NCI-H1930 (cell line): ENCODE measurements at regions not wholly inside any gene's neighbourhood (a gene's known extent, or its start where the extent isn't known, plus 50 kb on each side); places are given as distances from the start of the nearest gene placed in this dataset.
A peak's percentile ranks its signal among the peaks of the same experiment; 100 is the strongest.

Experiments
- DNase-seq, 2 experiments: peaks; one replicate each; lab custom pipeline; 2025; lab: John Stamatoyannopoulos, UW

GRCh38 chr12:87784350-87784749 is 244.9 kb downstream of the C12orf50 start:
- peak; percentile 36 to 59 for DNase-seq

DNA sequence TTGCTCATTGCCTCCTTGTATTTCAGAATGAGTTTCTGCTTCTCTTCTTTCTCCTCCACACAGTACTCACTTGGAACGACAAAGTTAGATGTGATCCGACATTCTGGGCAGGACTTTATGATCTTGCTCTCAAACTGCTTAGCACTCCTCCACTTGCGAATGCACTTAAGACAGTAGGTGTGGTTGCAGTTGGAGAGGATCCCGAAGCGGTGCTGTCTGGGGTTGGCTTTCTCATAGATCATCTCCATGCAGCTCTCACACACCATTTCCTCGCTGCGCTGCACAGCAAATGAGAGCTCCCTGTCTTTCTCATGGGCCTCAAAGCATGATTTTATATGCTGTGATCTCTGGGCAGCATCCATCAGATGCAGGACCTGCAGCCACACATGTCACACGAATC is 245.7 kb downstream of the C12orf50 start:
- DNase-seq: no peak

DNA sequence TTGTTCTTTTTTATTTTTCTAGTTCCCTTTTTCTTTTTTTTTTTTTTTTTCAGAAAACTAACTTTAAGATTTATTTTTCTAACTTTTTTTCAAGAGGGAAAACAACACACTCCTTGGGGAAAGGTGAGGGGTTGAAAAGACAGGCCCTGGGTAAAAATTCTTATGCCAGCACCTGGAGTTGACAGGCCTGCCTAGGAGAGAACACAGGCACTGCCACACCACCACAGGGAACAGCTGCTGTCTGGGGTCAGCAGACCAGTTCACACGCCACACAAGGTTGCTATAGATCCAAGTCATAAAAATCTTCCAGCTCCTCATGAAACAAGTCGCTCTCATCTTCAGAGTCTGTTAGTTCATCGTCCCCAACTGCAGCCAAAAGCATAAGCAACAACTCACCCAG is 246.4 kb downstream of the C12orf50 start:
- DNase-seq: no peak

- DNase-seq: no peak
Observed at GRCh38 chr12:87779858-87780498, 249.2 kb downstream of the C12orf50 start.

DNA sequence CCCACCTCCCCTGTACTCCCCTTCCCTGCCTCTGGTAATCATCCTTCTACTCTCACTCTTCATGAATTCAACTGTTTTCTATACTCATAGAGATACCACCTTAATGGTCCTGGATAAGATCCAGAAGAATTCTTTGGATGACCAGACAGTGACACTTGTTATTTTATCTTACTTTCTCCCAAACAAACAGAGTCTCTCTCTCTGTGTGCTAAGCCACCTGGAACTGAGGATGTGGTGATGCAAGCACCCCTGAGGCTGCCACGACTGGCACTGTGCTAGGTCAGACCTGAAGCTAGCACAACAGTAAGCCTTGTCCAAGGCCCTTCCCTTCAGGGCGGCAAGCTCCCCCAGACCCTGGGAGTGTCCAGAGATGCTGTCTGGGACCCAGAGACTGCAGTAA is 250.2 kb downstream of the C12orf50 start:
- no peak for DNase-seq

GRCh38 chr12:87778065-87778464 is 251.1 kb downstream of the C12orf50 start:
- no peak for DNase-seq

DNA sequence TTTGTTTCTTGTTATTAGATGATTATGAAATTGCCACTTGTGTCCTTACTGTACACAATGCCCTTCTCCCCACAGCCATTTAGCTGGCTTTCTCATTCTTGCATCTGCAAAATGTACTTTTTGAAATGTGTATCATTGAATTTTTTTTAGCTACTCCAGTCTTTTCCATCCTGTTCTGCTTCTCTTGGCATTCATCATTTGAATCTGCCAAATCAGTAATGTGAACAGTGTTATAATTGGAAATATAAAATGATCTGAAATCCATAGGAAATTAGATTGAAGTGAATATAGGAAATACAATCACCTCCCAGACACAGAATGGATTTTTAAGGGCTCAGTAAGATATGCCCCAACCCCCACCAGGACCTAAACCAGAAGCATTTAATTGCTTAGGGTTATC is 253.4 kb downstream of the C12orf50 start:
- DNase-seq: no peak

GRCh38 chr12:87775051-87775450 is 254.2 kb downstream of the C12orf50 start:
- DNase-seq: no peak

- DNase-seq: no peak
Observed at GRCh38 chr12:87772401-87772800, 256.8 kb downstream of the C12orf50 start.

DNA sequence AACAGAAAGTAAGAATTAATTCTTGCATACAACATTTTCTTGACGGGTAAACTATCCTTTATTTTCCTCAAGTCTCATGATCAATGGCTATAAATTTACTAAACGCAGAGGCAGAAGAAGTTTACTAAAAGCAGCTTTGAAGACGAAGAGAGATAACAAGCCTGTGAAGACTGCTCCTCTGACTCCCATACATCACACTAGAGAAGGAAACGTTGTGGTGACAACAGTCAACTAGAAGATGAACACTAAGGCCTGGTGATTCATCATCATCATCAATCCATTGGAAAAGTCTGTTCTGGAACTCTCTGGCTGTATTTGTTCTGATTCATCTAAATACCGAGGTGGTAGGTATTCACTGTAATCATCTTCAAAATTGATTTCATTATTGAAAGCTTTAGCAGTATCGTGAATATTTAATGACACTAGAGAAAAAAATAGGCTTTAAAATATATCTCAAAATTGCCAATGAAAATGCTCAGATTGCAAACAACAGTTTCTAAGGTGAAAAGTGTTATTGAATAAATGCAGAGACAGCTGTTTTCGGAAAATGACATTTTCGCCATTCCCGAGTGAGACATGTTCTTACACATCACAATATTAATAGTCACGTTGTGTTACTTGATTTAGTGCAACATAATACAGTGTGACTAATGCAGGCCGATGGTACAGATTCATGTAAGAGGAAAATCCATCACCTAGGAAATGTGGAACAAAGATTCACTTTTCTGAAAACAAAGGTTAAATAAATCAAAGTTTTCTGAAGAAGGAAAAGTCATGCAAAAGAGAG is 260.5 kb downstream of the C12orf50 start:
- no peak for DNase-seq

DNA sequence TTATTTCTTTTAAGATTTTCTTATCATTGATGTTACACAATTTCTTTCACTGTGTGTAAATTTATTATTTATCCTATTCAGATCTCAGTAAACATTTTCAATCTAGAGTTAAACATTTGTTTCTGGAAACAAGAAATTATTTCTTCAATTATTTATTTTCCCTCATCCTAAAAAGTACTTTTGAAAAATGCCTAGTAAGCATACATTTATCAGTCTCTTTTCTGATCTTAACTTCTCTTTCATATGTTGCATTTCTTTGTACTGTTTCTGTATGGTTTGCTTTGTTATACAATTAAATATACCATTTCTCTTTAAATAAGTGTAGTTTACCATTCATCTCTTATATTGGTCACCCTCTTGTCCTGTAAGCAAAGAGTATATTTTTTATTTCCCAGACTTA is 263.2 kb downstream of the C12orf50 start:
- no peak for DNase-seq

DNA sequence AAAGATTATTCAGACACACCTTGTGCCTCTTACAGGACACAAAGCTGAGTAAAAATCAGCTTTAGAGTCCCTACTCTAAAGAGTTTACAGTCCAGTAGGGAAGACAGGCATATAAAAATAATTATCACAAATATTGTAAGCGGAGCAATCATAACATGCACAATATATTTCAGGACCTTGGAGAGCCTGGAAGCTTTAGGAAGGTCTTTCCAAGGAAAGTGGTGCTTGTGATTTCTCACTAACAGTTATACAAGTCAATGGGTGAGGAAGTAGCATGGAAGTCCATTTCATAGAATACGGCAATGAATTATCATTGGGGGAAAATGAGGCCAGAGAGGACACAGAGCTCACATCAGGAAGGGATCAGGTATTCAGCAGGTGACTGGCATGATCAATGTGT is 268.3 kb downstream of the C12orf50 start:
- DNase-seq: no peak

DNA sequence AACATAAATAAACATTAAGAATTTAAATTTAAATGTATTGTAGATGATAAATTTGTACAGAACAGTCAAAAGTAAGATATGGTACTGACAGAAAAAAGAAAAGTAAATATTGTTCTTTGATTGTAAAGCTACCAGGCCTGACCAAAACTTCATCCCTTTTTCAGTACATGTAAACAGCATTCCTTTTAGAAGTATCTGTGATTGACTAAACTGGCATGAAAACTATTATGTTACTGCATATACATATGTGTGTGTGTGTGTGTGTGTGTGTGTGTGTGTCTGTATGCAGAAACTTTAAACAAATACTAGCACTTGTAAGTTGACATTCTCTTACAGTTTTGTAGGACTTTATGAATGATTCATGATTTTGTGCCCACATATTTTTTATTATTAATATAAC is 270.9 kb downstream of the C12orf50 start:
- no peak for DNase-seq

- DNase-seq: no peak
Observed at GRCh38 chr12:87756721-87757120, 272.5 kb downstream of the C12orf50 start.

GRCh38 chr12:87756111-87756510 is 273.1 kb downstream of the C12orf50 start:
- DNase-seq: no peak

DNA sequence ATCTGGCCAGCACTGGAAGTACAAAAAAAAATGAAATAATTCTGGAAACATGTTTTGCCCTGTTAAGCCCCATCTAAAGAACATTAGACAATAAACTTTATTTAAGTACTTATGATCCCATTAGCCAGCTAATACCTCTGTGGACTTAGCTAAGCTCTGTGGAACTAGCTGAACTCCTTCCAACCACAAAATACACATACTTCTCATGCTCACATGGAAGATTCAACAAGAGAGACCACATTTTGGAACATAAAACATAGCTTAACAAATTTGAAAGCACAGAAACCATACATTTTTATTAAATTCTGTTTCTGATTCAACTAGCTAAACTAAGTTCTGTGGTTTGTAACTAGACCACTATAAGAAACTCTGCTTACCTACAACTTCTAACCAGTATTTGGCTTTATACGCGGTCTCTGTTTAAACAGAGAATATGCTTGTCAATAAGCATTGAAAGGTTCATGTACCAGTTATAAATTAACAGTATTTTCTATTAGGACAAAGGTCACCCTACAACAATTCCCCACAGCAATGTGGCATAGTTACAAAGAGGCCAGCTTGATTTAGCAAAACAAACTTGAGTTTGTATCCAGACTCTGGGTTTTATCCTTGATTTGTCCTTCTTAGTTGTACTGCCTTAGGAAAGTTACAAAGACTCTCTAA is 300.1 kb downstream of the C12orf50 start:
- no peak for DNase-seq

GRCh38 chr12:87720967-87721366 is 308.2 kb downstream of the C12orf50 start:
- no peak for DNase-seq

- no peak for DNase-seq
Observed at GRCh38 chr12:87704374-87704773, 324.8 kb downstream of the C12orf50 start.

- DNase-seq: no peak
Observed at GRCh38 chr12:87690236-87690810, 338.9 kb downstream of the C12orf50 start.

GRCh38 chr12:87689196-87689595 is 340.0 kb downstream of the C12orf50 start:
- DNase-seq: no peak

- DNase-seq: no peak
Observed at GRCh38 chr12:87687362-87687761, 341.8 kb downstream of the C12orf50 start.

DNA sequence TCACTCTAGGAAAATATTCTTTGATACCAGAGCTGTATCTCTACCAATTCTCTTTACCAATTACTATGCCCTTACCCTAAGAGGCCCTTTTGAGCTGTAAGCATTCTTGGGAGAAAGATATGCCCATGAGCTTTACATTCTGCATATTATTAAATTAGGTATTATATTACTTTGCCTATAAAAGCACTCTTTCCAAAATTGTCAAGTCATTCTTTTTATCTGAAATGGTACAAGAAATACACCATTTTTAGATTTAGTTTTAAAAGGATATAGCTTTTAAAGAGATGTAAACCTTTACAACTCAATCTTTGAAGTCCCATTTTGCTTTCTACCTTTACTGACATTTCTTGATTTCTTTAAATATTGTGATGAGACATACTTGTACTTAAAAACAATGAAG is 343.5 kb downstream of the C12orf50 start:
- DNase-seq: no peak

DNA sequence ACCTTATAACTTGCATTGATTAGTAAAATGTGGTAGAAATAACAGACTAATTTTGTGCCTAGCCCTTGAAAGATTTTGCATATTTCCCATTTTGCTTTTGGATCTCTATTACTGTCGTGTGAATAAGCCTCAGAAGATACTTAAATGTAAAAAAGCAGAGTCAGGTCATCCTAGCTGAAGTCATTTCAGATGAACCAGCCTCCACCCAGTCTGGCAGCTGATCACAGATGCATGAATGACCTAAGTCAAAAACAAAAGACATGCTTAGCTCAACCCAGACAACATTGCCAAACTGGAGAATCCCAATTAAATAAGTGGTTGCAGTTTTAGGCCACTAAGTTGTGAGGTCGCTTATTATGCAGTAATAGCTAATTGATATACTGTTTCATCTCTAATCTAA is 349.9 kb downstream of the C12orf50 start:
- DNase-seq: no peak
